Chondrocyte (in vitro differentiated cells): ENCODE measurements at regions not wholly inside any gene's neighbourhood (a gene's known extent, or its start where the extent isn't known, plus 50 kb on each side); places are given as distances from the start of the nearest gene placed in this dataset.

ENCODE experiments used
- DNase-seq: peaks from one replicate; pipeline ENCODE4 v3.0.0; 2021; ENCODE audit warnings: mixed read lengths, low spot score
- H3K27ac Mint-ChIP-seq: one replicate; pipeline ENCODE4 v1.8.0; 2021; ENCODE audit warnings: mild to moderate bottlenecking, moderate library complexity, mixed read lengths; ENCODE audit not compliant: unreplicated experiment
- H3K27me3 Mint-ChIP-seq: 2 replicates; pipeline ENCODE4 v1.8.0; 2021; ENCODE audit warnings: low read depth, mixed read lengths
- H3K36me3 Mint-ChIP-seq: 2 replicates; pipeline ENCODE4 v1.8.0; 2021; ENCODE audit warnings: low read depth, mixed read lengths
- H3K4me1 Mint-ChIP-seq: 2 replicates; pipeline ENCODE4 v1.8.0; 2021; ENCODE audit warnings: low read depth, mild to moderate bottlenecking, mixed read lengths
- H3K4me3 Mint-ChIP-seq: one replicate; pipeline ENCODE4 v1.8.0; 2021; ENCODE audit warnings: mild to moderate bottlenecking, moderate library complexity, mixed read lengths; ENCODE audit not compliant: unreplicated experiment
- H3K9me3 Mint-ChIP-seq: 2 replicates; pipeline ENCODE4 v1.8.0; 2021; ENCODE audit warnings: low read depth, mixed read lengths
- CTCF ChIP-seq: fragments of 200-600 bp; sonication (generic); IDR thresholded peaks from 2 replicates; pipeline ENCODE4 v1.5.0; 2021; ENCODE audit warnings: antibody characterized with exemption, mild to moderate bottlenecking, moderate library complexity

- Mint-ChIP-seq H3K36me3 (no peaks in the 10 kb centered on the region), H3K27ac (no peak overlapping the region), H3K4me3 (no peak overlapping the region), H3K27me3 (no peaks in the 10 kb centered on the region), H3K4me1 (no peaks in the 10 kb centered on the region), H3K9me3 (peaks cover 3% of the 10 kb centered on the region)
- DNase-seq: no peak
- TF ChIP-seq CTCF: no peak
Observed at GRCh38 chr3:6354653-6355052, 506.3 kb upstream of the GRM7 start.

GRCh38 chr3:6362406-6362805 is 498.5 kb upstream of the GRM7 start:
- TF ChIP-seq CTCF: no peak
- Mint-ChIP-seq H3K27me3 (no peaks in the 10 kb centered on the region), H3K4me3 (no peak overlapping the region), H3K36me3 (no peaks in the 10 kb centered on the region), H3K4me1 (no peaks in the 10 kb centered on the region), H3K9me3 (peaks cover 24% of the 10 kb centered on the region), H3K27ac (no peak overlapping the region)
- no peak for DNase-seq

- H3K36me3 Mint-ChIP-seq: no peaks in the 10 kb centered on the region
- H3K27me3 Mint-ChIP-seq: no peaks in the 10 kb centered on the region
- no peak overlapping the region for H3K27ac Mint-ChIP-seq
- DNase-seq: no peak
- no peak overlapping the region for H3K4me3 Mint-ChIP-seq
- TF ChIP-seq CTCF: no peak
- H3K9me3 Mint-ChIP-seq: peaks cover 28% of the 10 kb centered on the region
- no peaks in the 10 kb centered on the region for H3K4me1 Mint-ChIP-seq
Observed at GRCh38 chr3:6367171-6367570, 493.7 kb upstream of the GRM7 start.

- Mint-ChIP-seq H3K36me3 (no peaks in the 10 kb centered on the region), H3K27me3 (no peaks in the 10 kb centered on the region), H3K4me1 (no peaks in the 10 kb centered on the region), H3K4me3 (no peak overlapping the region), H3K27ac (no peak overlapping the region), H3K9me3 (no peaks in the 10 kb centered on the region)
- DNase-seq: no peak
- no peak for TF ChIP-seq CTCF
Observed at GRCh38 chr3:6392123-6392522, 468.8 kb upstream of the GRM7 start.

- no peak for TF ChIP-seq CTCF
- Mint-ChIP-seq H3K27ac (no peak overlapping the region), H3K4me1 (no peaks in the 10 kb centered on the region), H3K36me3 (no peaks in the 10 kb centered on the region), H3K4me3 (no peak overlapping the region), H3K27me3 (no peaks in the 10 kb centered on the region), H3K9me3 (peaks cover 14% of the 10 kb centered on the region)
- DNase-seq: no peak
Observed at GRCh38 chr3:6394944-6395343, 466.0 kb upstream of the GRM7 start.
